ENCODE measurements at regions not wholly inside any gene's neighbourhood (a gene's known extent, or its start where the extent isn't known, plus 50 kb on each side); places are given as distances from the start of the nearest gene placed in this dataset.

- TF ChIP-seq SCRT2 (tag by site-specific recombination; IDR thresholded peaks at IDR 0.05) = no peak
- TF ChIP-seq HOXD13 (CRISPR knock-in tag; IDR thresholded peaks at IDR 0.05; ENCODE audit: borderline replicate concordance) = no peak
- no peak for TF ChIP-seq ZNF530 (tag by site-specific recombination; IDR thresholded peaks at IDR 0.05; ENCODE audit: low read depth)
- TF ChIP-seq, protein P1, sequence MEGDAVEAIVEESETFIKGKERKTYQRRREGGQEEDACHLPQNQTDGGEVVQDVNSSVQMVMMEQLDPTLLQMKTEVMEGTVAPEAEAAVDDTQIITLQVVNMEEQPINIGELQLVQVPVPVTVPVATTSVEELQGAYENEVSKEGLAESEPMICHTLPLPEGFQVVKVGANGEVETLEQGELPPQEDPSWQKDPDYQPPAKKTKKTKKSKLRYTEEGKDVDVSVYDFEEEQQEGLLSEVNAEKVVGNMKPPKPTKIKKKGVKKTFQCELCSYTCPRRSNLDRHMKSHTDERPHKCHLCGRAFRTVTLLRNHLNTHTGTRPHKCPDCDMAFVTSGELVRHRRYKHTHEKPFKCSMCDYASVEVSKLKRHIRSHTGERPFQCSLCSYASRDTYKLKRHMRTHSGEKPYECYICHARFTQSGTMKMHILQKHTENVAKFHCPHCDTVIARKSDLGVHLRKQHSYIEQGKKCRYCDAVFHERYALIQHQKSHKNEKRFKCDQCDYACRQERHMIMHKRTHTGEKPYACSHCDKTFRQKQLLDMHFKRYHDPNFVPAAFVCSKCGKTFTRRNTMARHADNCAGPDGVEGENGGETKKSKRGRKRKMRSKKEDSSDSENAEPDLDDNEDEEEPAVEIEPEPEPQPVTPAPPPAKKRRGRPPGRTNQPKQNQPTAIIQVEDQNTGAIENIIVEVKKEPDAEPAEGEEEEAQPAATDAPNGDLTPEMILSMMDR (tag by site-specific recombination; IDR thresholded peaks at IDR 0.05) = no peak
- TF ChIP-seq PBX3 (CRISPR knock-in tag; IDR thresholded peaks at IDR 0.05) = no peak
- no peak for TF ChIP-seq ZNF585B (tag by site-specific recombination; IDR thresholded peaks at IDR 0.05)
- no peak for TF ChIP-seq ZNF792 (tag by site-specific recombination; IDR thresholded peaks at IDR 0.05)
- no peak for TF ChIP-seq ZNF350 (tag by site-specific recombination; IDR thresholded peaks at IDR 0.05)
- TF ChIP-seq ZNF645 (tag by site-specific recombination; IDR thresholded peaks at IDR 0.05) = no peak
- no peak for TF ChIP-seq ZNF211 (tag by site-specific recombination; IDR thresholded peaks at IDR 0.05; ENCODE audit: low read depth)
- TF ChIP-seq KLF10 (tag by site-specific recombination; IDR thresholded peaks at IDR 0.05) = no peak
- no peak for TF ChIP-seq ZNF626 (tag by site-specific recombination; IDR thresholded peaks at IDR 0.05)
- TF ChIP-seq, protein P2, sequence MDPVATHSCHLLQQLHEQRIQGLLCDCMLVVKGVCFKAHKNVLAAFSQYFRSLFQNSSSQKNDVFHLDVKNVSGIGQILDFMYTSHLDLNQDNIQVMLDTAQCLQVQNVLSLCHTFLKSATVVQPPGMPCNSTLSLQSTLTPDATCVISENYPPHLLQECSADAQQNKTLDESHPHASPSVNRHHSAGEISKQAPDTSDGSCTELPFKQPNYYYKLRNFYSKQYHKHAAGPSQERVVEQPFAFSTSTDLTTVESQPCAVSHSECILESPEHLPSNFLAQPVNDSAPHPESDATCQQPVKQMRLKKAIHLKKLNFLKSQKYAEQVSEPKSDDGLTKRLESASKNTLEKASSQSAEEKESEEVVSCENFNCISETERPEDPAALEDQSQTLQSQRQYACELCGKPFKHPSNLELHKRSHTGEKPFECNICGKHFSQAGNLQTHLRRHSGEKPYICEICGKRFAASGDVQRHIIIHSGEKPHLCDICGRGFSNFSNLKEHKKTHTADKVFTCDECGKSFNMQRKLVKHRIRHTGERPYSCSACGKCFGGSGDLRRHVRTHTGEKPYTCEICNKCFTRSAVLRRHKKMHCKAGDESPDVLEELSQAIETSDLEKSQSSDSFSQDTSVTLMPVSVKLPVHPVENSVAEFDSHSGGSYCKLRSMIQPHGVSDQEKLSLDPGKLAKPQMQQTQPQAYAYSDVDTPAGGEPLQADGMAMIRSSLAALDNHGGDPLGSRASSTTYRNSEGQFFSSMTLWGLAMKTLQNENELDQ (tag by site-specific recombination; IDR thresholded peaks at IDR 0.05; ENCODE audit: low read depth) = no peak
- TF ChIP-seq ZNF266 (tag by site-specific recombination; IDR thresholded peaks at IDR 0.05; ENCODE audit: low read depth) = no peak
These were observed 2000.7 kb downstream of the OLFM4 start for GRCh38 chr13:55029280-55029679.
